Fibroblast of lung (primary cell): ENCODE measurements at regions not wholly inside any gene's neighbourhood (a gene's known extent, or its start where the extent isn't known, plus 50 kb on each side); places are given as distances from the start of the nearest gene placed in this dataset.

Source experiments
- DNase-seq, 2 donors: peaks; one replicate each; pipeline versions ENCODE4 v3.0.0 to v3.0.0-alpha.2; 2010; ENCODE audit warnings: low read depth in 2 of 2
- H2AFZ ChIP-seq: 2 replicates; pipeline ENCODE4 v1.5.1; 2012; ENCODE audit warnings: low read length, control low read depth, inconsistent platforms
- H3K27ac ChIP-seq: 2 replicates; pipeline ENCODE4 v1.5.1; 2011; ENCODE audit warnings: low read length, control low read depth; ENCODE audit not compliant: insufficient read depth
- H3K27me3 ChIP-seq: 2 replicates; pipeline ENCODE4 v1.5.1; 2011; ENCODE audit warnings: mild to moderate bottlenecking, low read length; ENCODE audit not compliant: control insufficient read depth, insufficient read depth
- H3K36me3 ChIP-seq: 2 replicates; pipeline ENCODE4 v1.5.1; 2011; ENCODE audit warnings: low read length; ENCODE audit not compliant: control insufficient read depth, insufficient read depth
- H3K4me1 ChIP-seq: 2 replicates; pipeline ENCODE4 v1.5.1; 2011; ENCODE audit warnings: low read length; ENCODE audit not compliant: control insufficient read depth, insufficient read depth; ENCODE audit errors: extremely low read depth
- H3K4me2 ChIP-seq: 2 replicates; pipeline ENCODE4 v1.5.1; 2011; ENCODE audit warnings: low read length, control low read depth; ENCODE audit not compliant: insufficient read depth; ENCODE audit errors: extremely low read depth
- H3K4me3 ChIP-seq, 4 experiments: fragments of 200-600 bp in 1 of 4; sonication (generic) in 1 of 4; replicated peaks in 1 of 4; 2 replicates each; pipeline ENCODE4 v1.5.1; 2011 to 2016; ENCODE audit warnings: low read length in 4 of 4, low read depth in 3 of 4, mild to moderate bottlenecking in 3 of 4, control low read depth in 2 of 4, inconsistent platforms in 1 of 4, mixed read lengths in 1 of 4; ENCODE audit not compliant: insufficient read depth in 1 of 4; ENCODE audit errors: control extremely low read depth in 1 of 4
- H3K79me2 ChIP-seq: 2 replicates; pipeline ENCODE4 v1.5.1; 2012; ENCODE audit warnings: mild to moderate bottlenecking, low read length, inconsistent platforms; ENCODE audit not compliant: control insufficient read depth, insufficient read depth
- H3K9ac ChIP-seq: 2 replicates; pipeline ENCODE4 v1.5.1; 2011; ENCODE audit warnings: mild to moderate bottlenecking, low read length, control low read depth; ENCODE audit not compliant: insufficient read depth
- H3K9me3 ChIP-seq: 2 replicates; pipeline ENCODE4 v1.5.1; 2012; ENCODE audit warnings: low read depth, low read length; ENCODE audit not compliant: control insufficient read depth, insufficient read depth
- H4K20me1 ChIP-seq: 2 replicates; pipeline ENCODE4 v1.5.1; 2011; ENCODE audit warnings: low read length; ENCODE audit not compliant: control insufficient read depth, insufficient read depth; ENCODE audit errors: extremely low read depth
- CTCF ChIP-seq, 2 donors: IDR thresholded peaks in 1 of 2; conservative IDR thresholded peaks in 1 of 2; 1 replicate in 1 of 2; 2 replicates in 1 of 2; pipeline ENCODE4 v1.5.1; 2011 to 2012; ENCODE audit warnings: low read length in 2 of 2, control low read depth in 1 of 2, inconsistent platforms in 1 of 2, low read depth in 1 of 2, mild to moderate bottlenecking in 1 of 2
- EZH2 ChIP-seq: IDR thresholded peaks from 2 replicates; pipeline ENCODE4 v1.5.1; 2012; ENCODE audit warnings: low read length, control low read depth, mild to moderate bottlenecking; ENCODE audit errors: missing control alignments

DNA sequence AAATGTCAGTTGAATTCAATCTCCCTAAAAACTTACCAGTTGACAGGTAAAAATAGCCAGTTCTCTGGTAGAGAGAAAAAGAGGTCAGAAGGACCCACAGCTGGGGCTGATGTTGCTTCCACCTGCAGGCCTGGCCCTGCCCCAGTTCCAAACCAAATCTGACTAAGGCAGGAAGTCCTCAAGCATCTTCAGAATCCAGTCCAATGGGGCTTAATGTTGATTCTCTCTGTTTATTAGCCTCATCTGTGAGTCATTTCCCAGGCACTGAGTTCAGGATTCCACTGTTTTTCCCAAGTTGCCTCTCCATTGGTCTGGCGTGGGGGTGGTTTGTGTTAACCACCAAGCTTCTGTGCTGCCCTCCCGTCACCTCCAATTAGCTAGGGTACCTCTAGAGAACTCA, 601.8 kb downstream of the INSC start:
- H3K9me3 ChIP-seq, result no peaks in the 10 kb centered on the region
- H3K4me1 ChIP-seq, result no peaks in the 10 kb centered on the region
- H3K27ac ChIP-seq, result no peak overlapping the region
- no peaks in the 10 kb centered on the region for H3K36me3 ChIP-seq
- no peak overlapping the region for H2AFZ ChIP-seq
- H4K20me1 ChIP-seq, result peaks cover 1% of the 10 kb centered on the region
- H3K79me2 ChIP-seq, result no peaks in the 10 kb centered on the region
- no peak for TF ChIP-seq CTCF (conservative IDR thresholded peaks at IDR 0.05 in 1 of 2, IDR thresholded peaks at IDR 0.05 in 1 of 2; ENCODE audit: low read depth in 1 of 2, low read length in 2 of 2)
- TF ChIP-seq EZH2, result no peak
- no peaks in the 10 kb centered on the region for H3K27me3 ChIP-seq
- H3K4me3 ChIP-seq, result no peak overlapping the region
- H3K4me2 ChIP-seq, result no peak overlapping the region
- H3K9ac ChIP-seq, result no peak overlapping the region
- peak; percentile 39 to 71 for DNase-seq

DNA sequence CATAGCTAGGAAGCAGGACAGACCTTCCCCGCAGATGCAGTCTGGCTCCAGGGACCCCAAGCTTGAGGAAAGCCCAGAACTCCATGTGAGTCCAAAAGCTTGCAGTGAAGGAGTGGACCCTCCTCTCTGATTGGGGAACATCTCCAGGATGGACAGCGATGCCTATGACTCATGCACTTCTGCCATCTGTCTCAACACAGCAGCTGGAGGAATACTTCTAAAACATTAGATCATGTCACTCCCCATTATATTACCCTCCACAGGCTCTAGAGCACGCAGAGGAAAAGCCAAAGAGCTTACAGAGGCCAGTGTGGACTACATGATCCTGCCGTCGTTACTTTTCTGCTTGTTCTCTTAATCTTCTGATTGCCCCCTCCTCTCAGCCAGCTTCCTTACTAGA, 605.7 kb downstream of the INSC start:
- Histone ChIP-seq H3K27ac (no peak overlapping the region), H3K79me2 (no peaks in the 10 kb centered on the region), H4K20me1 (peaks cover 1% of the 10 kb centered on the region), H3K4me1 (no peaks in the 10 kb centered on the region), H3K4me3 (no peak overlapping the region), H3K9ac (no peak overlapping the region), H3K9me3 (no peaks in the 10 kb centered on the region), H3K4me2 (no peak overlapping the region), H2AFZ (no peak overlapping the region), H3K36me3 (no peaks in the 10 kb centered on the region), H3K27me3 (no peaks in the 10 kb centered on the region)
- peak; percentile 24 to 25 for DNase-seq
- TF ChIP-seq EZH2 (no peak), CTCF (conservative IDR thresholded peaks at IDR 0.05 in 1 of 2, IDR thresholded peaks at IDR 0.05 in 1 of 2; ENCODE audit: low read depth in 1 of 2, low read length in 2 of 2) (no peak)

DNA sequence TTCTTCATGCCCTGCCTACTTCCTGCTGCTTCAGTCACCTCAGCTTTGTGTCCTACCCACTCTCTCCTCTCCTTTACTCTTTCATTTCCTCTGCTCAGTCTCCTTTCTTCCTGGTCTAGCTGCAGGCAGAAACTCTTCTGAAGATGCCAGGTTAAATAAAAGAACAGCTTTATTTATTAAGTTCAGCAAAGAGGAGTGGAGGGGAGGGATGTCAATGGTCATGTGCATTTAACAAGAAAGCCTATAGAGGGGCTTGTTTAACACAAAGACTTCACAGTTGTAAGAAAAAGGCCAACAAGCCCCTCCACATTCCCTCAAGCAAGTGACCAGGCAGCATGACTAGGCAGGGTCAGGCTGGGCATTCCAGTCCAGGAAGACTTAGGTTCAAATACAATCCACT, 609.2 kb downstream of the INSC start:
- no peak overlapping the region for H3K4me2 ChIP-seq
- no peaks in the 10 kb centered on the region for H3K36me3 ChIP-seq
- no peak overlapping the region for H3K9ac ChIP-seq
- H3K27ac ChIP-seq, result no peak overlapping the region
- no peak overlapping the region for H2AFZ ChIP-seq
- no peak overlapping the region for H3K4me3 ChIP-seq
- no peaks in the 10 kb centered on the region for H3K4me1 ChIP-seq
- H4K20me1 ChIP-seq, result no peaks in the 10 kb centered on the region
- H3K79me2 ChIP-seq, result no peaks in the 10 kb centered on the region
- H3K9me3 ChIP-seq, result no peaks in the 10 kb centered on the region
- DNase-seq, result no peak
- H3K27me3 ChIP-seq, result no peaks in the 10 kb centered on the region
- TF ChIP-seq EZH2, result no peak
- TF ChIP-seq CTCF (conservative IDR thresholded peaks at IDR 0.05 in 1 of 2, IDR thresholded peaks at IDR 0.05 in 1 of 2; ENCODE audit: low read depth in 1 of 2, low read length in 2 of 2), result no peak
